HG03066 (cell line): ENCODE measurements at regions not wholly inside any gene's neighbourhood (a gene's known extent, or its start where the extent isn't known, plus 50 kb on each side); places are given as distances from the start of the nearest gene placed in this dataset.

Experiments used
- ATAC-seq: cut with Tn5 transposase; IDR thresholded peaks from one replicate; pipeline ENCODE4 v1.9.1; 2021; ENCODE audit warnings: low read depth; ENCODE audit not compliant: unreplicated experiment

- ATAC-seq = no peak
These were observed 71.7 kb upstream of the SIX3 start for GRCh38 chr2:44869761-44870160.

GRCh38 chr2:44877417-44877816, 64.1 kb upstream of the SIX3 start:
- ATAC-seq = no peak

- no peak for ATAC-seq
These were observed 62.0 kb upstream of the SIX3 start for GRCh38 chr2:44879269-44880124.

GRCh38 chr2:44880125-44880483, 61.4 kb upstream of the SIX3 start:
- ATAC-seq = no peak

GRCh38 chr2:44881856-44882255, 59.6 kb upstream of the SIX3 start:
- no peak for ATAC-seq

- ATAC-seq = no peak
These were observed 58.1 kb upstream of the SIX3 start for GRCh38 chr2:44883356-44883755.

GRCh38 chr2:44884231-44884630, 57.3 kb upstream of the SIX3 start:
- ATAC-seq = no peak

GRCh38 chr2:44884677-44885076, 56.8 kb upstream of the SIX3 start:
- no peak for ATAC-seq

- ATAC-seq = no peak
These were observed 55.1 kb upstream of the SIX3 start for GRCh38 chr2:44886414-44886813.

- ATAC-seq = no peak
These were observed 52.4 kb upstream of the SIX3 start for GRCh38 chr2:44889096-44889495.
